H1 (cell line): ENCODE measurements at regions not wholly inside any gene's neighbourhood (a gene's known extent, or its start where the extent isn't known, plus 50 kb on each side); places are given as distances from the start of the nearest gene placed in this dataset.

ENCODE experiments used
- CTCF ChIA-PET: fragments of 300-600 bp; sonication (Branson Sonifier 250); formaldehyde crosslinking; loops from one replicate; lab custom pipeline; 2021; ENCODE audit not compliant: partially characterized antibody; lab: Charles Lee
- POLR2A ChIA-PET: fragments of 300-600 bp; sonication (Branson Sonifier 250); formaldehyde crosslinking; loops from one replicate; lab custom pipeline; 2021; ENCODE audit warnings: inconsistent platforms; ENCODE audit not compliant: partially characterized antibody; lab: Charles Lee
- DNase-seq, 2 experiments: peaks; one replicate each; pipeline versions ENCODE4 v3.0.0 to v3.0.0-alpha.2; 2010 to 2022; ENCODE audit warnings: low spot score in 2 of 2, low read depth in 1 of 2, mixed read lengths in 1 of 2
- FAIRE-seq: peaks from 2 replicates; lab custom pipeline; 2011; peaks lifted over from hg19 to GRCh38; lab: Jason Lieb, UNC
- H2AFZ ChIP-seq: 2 replicates; pipeline ENCODE4 v1.8.1; 2012; ENCODE audit warnings: low read length, inconsistent platforms
- H2AK5ac ChIP-seq: 2 replicates; pipeline ENCODE4 v1.6.1; 2013; ENCODE audit warnings: low read depth, low read length
- H2BK120ac ChIP-seq: replicated peaks from 2 replicates; pipeline ENCODE3; 2013; ENCODE audit warnings: low read depth, low read length, inconsistent platforms
- H2BK12ac ChIP-seq: 2 replicates; pipeline ENCODE4 v1.6.1; 2013; ENCODE audit warnings: low read depth, low read length
- H2BK15ac ChIP-seq: 2 replicates; pipeline ENCODE4 v1.6.1; 2013; ENCODE audit warnings: low read length
- H2BK20ac ChIP-seq: 2 replicates; pipeline ENCODE4 v1.6.1; 2013; ENCODE audit warnings: low read length
- H2BK5ac ChIP-seq: 2 replicates; pipeline ENCODE4 v1.6.1; 2013; ENCODE audit warnings: low read depth, low read length
- H3K14ac ChIP-seq: 2 replicates; pipeline ENCODE4 v1.6.1; 2013; ENCODE audit warnings: inconsistent platforms; ENCODE audit not compliant: insufficient read length
- H3K18ac ChIP-seq: 2 replicates; pipeline ENCODE4 v1.6.1; 2013; ENCODE audit warnings: low read length; ENCODE audit errors: extremely low read depth
- H3K23ac ChIP-seq: 2 replicates; pipeline ENCODE4 v1.6.1; 2013; ENCODE audit warnings: inconsistent platforms; ENCODE audit not compliant: insufficient read length
- H3K23me2 ChIP-seq: 2 replicates; pipeline ENCODE4 v1.6.1; 2013; ENCODE audit warnings: low read depth, low read length
- H3K27ac ChIP-seq: 2 replicates; pipeline ENCODE4 v1.6.1; 2011; ENCODE audit warnings: low read depth, low read length, inconsistent platforms
- H3K27me3 ChIP-seq, 4 experiments: replicated peaks in 1 of 4; 1 replicate in 1 of 4; 2 replicates in 3 of 4; pipeline versions ENCODE4 v1.6.1 to v1.8.1; 2011 to 2013; ENCODE audit warnings: low read length in 3 of 4, mild to moderate bottlenecking in 3 of 4, inconsistent platforms in 2 of 4, mixed read lengths in 2 of 4, moderate library complexity in 1 of 4; ENCODE audit not compliant: control insufficient read depth in 3 of 4, insufficient read depth in 3 of 4; ENCODE audit errors: extremely low read depth in 1 of 4
- H3K36me3 ChIP-seq, 4 experiments: 2 replicates each; pipeline versions ENCODE4 v1.6.1 to v1.8.1; 2011 to 2013; ENCODE audit warnings: mild to moderate bottlenecking in 4 of 4, low read length in 3 of 4, moderate library complexity in 2 of 4, control low read depth in 1 of 4, inconsistent platforms in 1 of 4; ENCODE audit not compliant: insufficient read depth in 4 of 4, control insufficient read depth in 2 of 4
- H3K4ac ChIP-seq: replicated peaks from 2 replicates; pipeline ENCODE3; 2013; ENCODE audit warnings: low read length, low read depth, mixed read lengths, inconsistent platforms; ENCODE audit not compliant: insufficient read length
- H3K4me1 ChIP-seq, 4 experiments: replicated peaks in 1 of 4; 1 replicate in 1 of 4; 2 replicates in 3 of 4; pipeline versions ENCODE4 v1.6.1 to v1.8.1; 2011 to 2013; ENCODE audit warnings: low read length in 3 of 4, inconsistent platforms in 2 of 4, mixed read lengths in 1 of 4; ENCODE audit not compliant: insufficient read depth in 4 of 4, control insufficient read depth in 3 of 4
- H3K4me2 ChIP-seq, 2 experiments: 2 replicates each; pipeline versions ENCODE4 v1.6.1 to v1.8.1; 2011 to 2013; ENCODE audit warnings: low read depth in 2 of 2, low read length in 2 of 2, control low read depth in 1 of 2, inconsistent platforms in 1 of 2, mild to moderate bottlenecking in 1 of 2; ENCODE audit not compliant: insufficient read depth in 1 of 2
- H3K4me3 ChIP-seq, 4 experiments: fragments of 200-600, 300-600 bp in 1 of 4; sonication (generic), shearing (Covaris generic), sonication (Bioruptor Twin) in 1 of 4; 2 replicates each; pipeline versions ENCODE4 v1.5.1 to v1.8.1; 2011 to 2016; ENCODE audit warnings: low read length in 4 of 4, low read depth in 3 of 4, control low read depth in 2 of 4, inconsistent platforms in 2 of 4, mild to moderate bottlenecking in 2 of 4, mixed read lengths in 1 of 4, moderate library complexity in 1 of 4; ENCODE audit not compliant: insufficient read depth in 2 of 4; ENCODE audit errors: extremely low read depth in 1 of 4
- H3K56ac ChIP-seq: replicated peaks from 2 replicates; pipeline ENCODE3; 2013; ENCODE audit warnings: low read depth, mild to moderate bottlenecking, mixed read lengths, low read length, inconsistent platforms; ENCODE audit not compliant: insufficient read length
- H3K79me1 ChIP-seq: 2 replicates; pipeline ENCODE4 v1.6.1; 2013; ENCODE audit warnings: low read depth, low read length, control low read depth
- H3K79me2 ChIP-seq, 2 experiments: 2 replicates each; pipeline versions ENCODE4 v1.6.1 to v1.8.1; 2012 to 2013; ENCODE audit warnings: low read length in 2 of 2, mild to moderate bottlenecking in 2 of 2, inconsistent platforms in 1 of 2; ENCODE audit not compliant: insufficient read depth in 2 of 2, control insufficient read depth in 1 of 2
- H3K9ac ChIP-seq, 4 experiments: replicated peaks in 1 of 4; 1 replicate in 1 of 4; 2 replicates in 3 of 4; pipeline versions ENCODE4 v1.6.1 to v1.8.1; 2011 to 2013; ENCODE audit warnings: low read depth in 3 of 4, low read length in 3 of 4, control low read depth in 2 of 4, mild to moderate bottlenecking in 2 of 4, moderate library complexity in 2 of 4, inconsistent platforms in 1 of 4; ENCODE audit errors: extremely low read depth in 1 of 4
- H3K9me3 ChIP-seq, 2 experiments: 2 replicates each; pipeline versions ENCODE4 v1.6.1 to v1.8.1; 2012 to 2013; ENCODE audit warnings: mild to moderate bottlenecking in 2 of 2, moderate library complexity in 2 of 2, control low read depth in 1 of 2, inconsistent platforms in 1 of 2, low read depth in 1 of 2, low read length in 1 of 2, mixed read lengths in 1 of 2; ENCODE audit not compliant: insufficient read depth in 2 of 2
- H4K20me1 ChIP-seq, 2 experiments: replicated peaks in 1 of 2; 2 replicates each; pipeline versions ENCODE3 to v1.8.1; 2011 to 2013; ENCODE audit warnings: inconsistent platforms in 2 of 2, low read length in 2 of 2, mild to moderate bottlenecking in 1 of 2; ENCODE audit not compliant: insufficient read depth in 2 of 2, control insufficient read depth in 1 of 2
- H4K5ac ChIP-seq: 2 replicates; pipeline ENCODE4 v1.6.1; 2013; ENCODE audit warnings: low read length, low read depth, mixed read lengths, inconsistent platforms; ENCODE audit not compliant: insufficient read length
- H4K8ac ChIP-seq: 2 replicates; pipeline ENCODE4 v1.8.0; 2013; ENCODE audit warnings: mild to moderate bottlenecking, moderate library complexity, low read length, inconsistent platforms; ENCODE audit not compliant: insufficient read depth; ENCODE audit errors: extremely low read depth
- H4K91ac ChIP-seq: replicated peaks from 2 replicates; pipeline ENCODE3; 2013; ENCODE audit warnings: low read length, mixed read lengths, inconsistent platforms; ENCODE audit not compliant: insufficient read length
- ATF2 ChIP-seq: IDR thresholded peaks from 2 replicates; pipeline ENCODE4 v1.6.1; 2012; ENCODE audit warnings: low read length, inconsistent platforms
- CHD2 ChIP-seq: IDR thresholded peaks from 2 replicates; pipeline ENCODE4 v1.6.1; 2012; ENCODE audit warnings: low read length, improper control_type of control experiment
- RNF2 ChIP-seq: fragments of 200-900, 300-1000 bp; sonication (generic); IDR thresholded peaks from 2 replicates; pipeline ENCODE4 v1.7.1; 2016; ENCODE audit warnings: borderline replicate concordance, low read depth, mild to moderate bottlenecking, antibody characterized with exemption, low read length; ENCODE audit not compliant: poor library complexity, severe bottlenecking; ENCODE audit errors: missing control alignments
- RXRA ChIP-seq: IDR thresholded peaks from 2 replicates; pipeline ENCODE4 v1.6.1; 2011; ENCODE audit warnings: low read depth, mild to moderate bottlenecking, low read length, moderate library complexity; ENCODE audit not compliant: insufficient read depth
- WGBS, 2 experiments: shearing (Covaris generic) in 1 of 2; methylation state at CpG; one replicate each; pipeline versions ENCODE4 v1.1.6 to v1.1.7; 2013 to 2015; ENCODE audit warnings: low lambda C conversion rate in 2 of 2, mixed read lengths in 2 of 2, inconsistent platforms in 1 of 2, low coverage in 1 of 2, missing lambda C conversion rate in 1 of 2; ENCODE audit not compliant: insufficient replicate concordance in 2 of 2, insufficient coverage in 1 of 2, insufficient read length in 1 of 2; ENCODE audit errors: extremely low coverage in 1 of 2, missing lambda C conversion rate in 1 of 2; 5-methylcytosine and 5-hydroxymethylcytosine counted together

GRCh38 chr6:20333721-20334269, 67.9 kb upstream of the E2F3 start:
- no peak overlapping the region for H3K27ac ChIP-seq
- no peak overlapping the region for H2BK120ac ChIP-seq
- no peak for FAIRE-seq
- H3K9ac ChIP-seq = no peak overlapping the region
- H3K4me1 ChIP-seq = peaks cover 0 to 4% (median 1%) of the 10 kb centered on the region in 4 experiments; a peak in 3 of 7 replicates
- no peak for TF ChIP-seq RXRA
- no peak for TF ChIP-seq ATF2
- TF ChIP-seq CHD2 = no peak
- no peak for TF ChIP-seq RNF2
- H4K20me1 ChIP-seq = no peaks in the 10 kb centered on the region
- H3K4ac ChIP-seq = no peak overlapping the region
- no peak overlapping the region for H2BK15ac ChIP-seq
- ChIA-PET POLR2A (interaction anchor here (0.6 kb wide), 1 partner anchor 18 kb away, joined by 3 read pairs; no protein-coding TSS in a partner anchor), CTCF (no interaction called here)
- DNase-seq = no peak
- no peaks in the 10 kb centered on the region for H3K79me2 ChIP-seq
- no peak overlapping the region for H2AK5ac ChIP-seq
- no peak overlapping the region for H4K8ac ChIP-seq
- no peak overlapping the region for H2AFZ ChIP-seq
- H3K27me3 ChIP-seq = no peaks in the 10 kb centered on the region
- no peak overlapping the region for H3K23ac ChIP-seq
- 90% methylated on average over 9 of the region's 9 CpGs; no CpG with 5 or more reads in 1 of the 2 experiments for WGBS, 2 experiments
- no peak overlapping the region for H2BK20ac ChIP-seq
- no peak overlapping the region for H2BK12ac ChIP-seq
- no peak overlapping the region for H3K18ac ChIP-seq
- H3K4me2 ChIP-seq = no peak overlapping the region
- H3K14ac ChIP-seq = no peak overlapping the region
- no peaks in the 10 kb centered on the region for H3K79me1 ChIP-seq
- H3K4me3 ChIP-seq = no peak overlapping the region
- H3K9me3 ChIP-seq = no peaks in the 10 kb centered on the region
- no peaks in the 10 kb centered on the region for H3K23me2 ChIP-seq
- H4K5ac ChIP-seq = no peak overlapping the region
- no peak overlapping the region for H3K56ac ChIP-seq
- H4K91ac ChIP-seq = no peak overlapping the region
- no peaks in the 10 kb centered on the region for H3K36me3 ChIP-seq
- H2BK5ac ChIP-seq = no peak overlapping the region
